ENCODE measurements at regions not wholly inside any gene's neighbourhood (a gene's known extent, or its start where the extent isn't known, plus 50 kb on each side); places are given as distances from the start of the nearest gene placed in this dataset.

DNA sequence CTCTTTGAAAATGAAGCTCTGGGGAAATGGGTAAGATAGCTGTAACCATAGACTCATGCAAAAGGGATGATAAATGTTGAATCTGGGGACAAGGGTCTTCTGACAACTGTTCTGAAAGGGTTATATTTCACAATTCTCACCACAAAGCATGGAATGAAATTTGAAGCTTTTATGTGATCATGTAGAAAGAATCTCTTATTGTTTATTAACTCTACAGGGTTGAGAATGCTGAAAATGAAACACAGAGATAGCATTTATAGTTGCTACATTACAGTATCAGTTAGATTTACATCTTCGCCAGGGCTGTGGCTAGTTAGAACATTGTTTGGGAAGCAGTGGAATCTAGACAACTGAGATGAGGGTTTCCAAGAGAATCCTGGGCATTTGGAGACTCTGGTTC is 97.4 kb upstream of the LHCGR start:
- DNase-seq (ENCODE audit: low read depth) = peak; percentile 93

DNA sequence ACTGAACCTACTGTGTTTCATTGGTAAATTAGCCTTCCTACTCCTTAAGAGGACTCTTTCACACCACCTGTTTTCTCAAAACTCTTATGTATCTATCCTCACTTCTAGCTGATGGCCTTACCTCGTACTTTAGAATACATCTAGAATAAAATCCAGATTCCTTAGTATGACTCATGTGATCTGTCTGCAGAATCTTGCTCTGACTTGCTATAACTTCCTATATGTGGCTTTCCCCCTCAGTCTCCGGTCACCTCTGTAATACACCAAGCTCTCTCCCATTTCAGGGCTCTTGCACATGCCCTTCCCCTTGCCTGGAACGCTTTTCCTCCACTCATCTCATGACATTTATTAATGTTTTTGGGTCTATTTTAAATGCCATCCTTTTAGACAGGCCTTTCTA is 95.6 kb upstream of the LHCGR start:
- DNase-seq (ENCODE audit: low read depth) = peak; percentile 23

DNA sequence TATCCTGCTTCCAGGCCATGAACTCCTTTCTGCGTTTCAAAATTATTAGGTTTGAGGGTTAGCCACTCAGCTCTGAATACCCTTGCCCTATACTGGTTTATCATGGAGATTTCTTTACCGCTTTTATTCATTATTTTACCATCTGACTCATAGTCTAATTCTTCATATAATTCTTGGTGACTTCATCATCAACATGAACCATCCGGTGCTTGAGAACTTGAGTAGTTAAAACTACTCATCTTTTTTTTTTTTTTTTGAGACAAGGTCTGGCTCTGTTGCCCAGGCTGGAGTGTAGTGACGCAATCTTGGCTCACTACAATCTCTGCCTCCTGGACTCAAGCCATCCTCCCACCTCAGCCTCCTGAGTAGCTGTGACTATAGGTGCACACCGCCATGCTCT is 94.2 kb upstream of the LHCGR start:
- peak; percentile 89 for DNase-seq (ENCODE audit: low read depth)

DNA sequence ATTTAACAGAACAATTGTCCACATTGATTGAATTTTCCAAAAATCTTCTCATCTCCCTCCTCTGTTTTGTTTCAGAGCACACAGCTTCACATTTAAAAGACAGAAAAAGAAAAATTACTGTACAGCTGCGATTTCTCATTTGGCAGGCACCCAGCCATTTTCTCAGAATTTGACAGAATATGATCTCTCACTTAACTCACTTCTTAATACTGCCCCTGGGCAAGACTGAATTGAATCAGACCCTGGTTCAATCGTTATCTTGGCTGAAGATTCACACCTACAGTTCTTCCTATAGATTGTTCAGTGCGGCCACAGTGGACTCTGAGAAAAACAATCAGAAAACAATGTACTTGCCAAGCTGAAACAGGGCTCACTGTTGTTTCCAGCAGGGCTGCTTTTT is 90.2 kb upstream of the LHCGR start:
- no peak for DNase-seq (ENCODE audit: low read depth)

- peak; percentile 96 for DNase-seq (ENCODE audit: low read depth)
Measured at GRCh38 chr2:48844417-48845155, 89.1 kb upstream of the LHCGR start.

GRCh38 chr2:48841126-48841525 is 85.6 kb upstream of the LHCGR start:
- DNase-seq (ENCODE audit: low read depth) = no peak

DNA sequence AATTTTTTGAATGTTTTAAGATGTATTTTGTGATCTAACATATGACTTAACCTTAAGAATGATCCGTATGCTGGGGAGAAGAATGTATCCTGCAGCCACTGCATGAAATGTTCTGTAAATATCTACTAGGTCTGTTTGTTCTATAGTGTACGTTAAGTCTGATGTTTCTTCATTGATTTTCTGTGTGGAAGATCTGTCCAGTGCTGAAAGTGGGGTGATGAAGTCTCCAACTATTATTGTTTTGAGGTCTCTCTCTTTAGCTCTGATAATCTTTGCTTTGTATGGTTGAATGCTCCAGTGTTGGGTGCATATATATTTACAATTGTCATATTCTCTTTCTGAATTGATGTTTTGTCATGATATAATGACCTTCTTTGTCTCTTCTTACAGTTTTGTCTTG is 82.5 kb upstream of the LHCGR start:
- no peak for DNase-seq (ENCODE audit: low read depth)

DNA sequence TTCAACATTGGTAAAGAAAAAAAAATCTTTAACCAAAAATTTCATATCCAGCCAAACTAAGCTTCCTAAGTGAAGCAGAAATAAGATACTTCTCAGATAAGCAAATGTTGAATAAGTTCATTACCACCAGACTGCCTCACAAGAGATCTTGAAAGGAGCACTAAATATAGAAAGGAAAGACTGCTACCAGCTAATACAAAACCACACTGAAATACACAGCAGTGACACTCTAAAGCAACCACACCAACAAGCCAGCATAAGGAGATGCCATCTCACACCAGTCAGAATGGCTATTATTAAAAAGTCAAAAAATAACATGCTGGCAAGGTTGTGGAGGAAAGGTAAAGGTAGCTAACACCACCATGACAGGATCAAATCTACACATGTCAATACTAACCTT is 74.0 kb upstream of the LHCGR start:
- no peak for DNase-seq (ENCODE audit: low read depth)

DNA sequence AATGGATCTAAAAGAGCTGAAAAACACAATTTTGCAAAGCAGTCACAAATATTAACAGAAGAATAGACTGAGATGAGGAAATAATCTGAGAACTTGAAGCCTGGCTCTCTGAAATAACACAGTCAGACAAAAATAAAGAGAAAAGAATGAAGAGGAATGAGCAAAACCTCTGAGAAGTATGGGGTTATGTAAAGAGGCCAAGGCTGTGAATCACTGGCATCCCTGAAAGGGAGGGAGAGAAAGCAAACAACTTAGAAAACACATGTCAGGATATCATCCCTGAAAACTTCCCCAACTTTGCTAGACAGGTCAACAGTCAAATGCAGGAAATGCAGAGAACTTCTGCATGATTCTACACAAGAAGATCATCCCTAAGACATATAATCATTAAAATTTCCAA is 73.5 kb upstream of the LHCGR start:
- DNase-seq (ENCODE audit: low read depth) = peak; percentile 75

DNA sequence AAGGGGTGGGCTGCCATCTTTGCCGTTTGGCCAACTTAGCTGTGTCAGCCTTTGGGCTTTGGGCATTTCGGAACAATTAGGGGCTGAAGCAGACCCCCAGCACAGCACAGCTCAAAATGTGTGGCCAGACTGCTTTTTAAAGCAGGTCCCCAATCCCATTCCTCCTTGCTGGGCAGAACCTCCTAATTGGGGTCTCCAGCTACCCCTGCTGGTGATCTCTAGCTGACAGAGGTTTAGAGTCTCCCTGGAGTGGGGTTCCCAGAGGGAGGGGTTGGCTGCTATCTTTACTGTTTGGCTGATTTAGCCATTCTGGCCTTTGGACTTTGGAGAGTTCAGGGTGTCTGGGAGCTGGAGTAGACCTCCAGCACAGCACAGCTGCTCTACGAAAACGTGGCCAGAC is 71.5 kb upstream of the LHCGR start:
- DNase-seq (ENCODE audit: low read depth) = no peak

DNA sequence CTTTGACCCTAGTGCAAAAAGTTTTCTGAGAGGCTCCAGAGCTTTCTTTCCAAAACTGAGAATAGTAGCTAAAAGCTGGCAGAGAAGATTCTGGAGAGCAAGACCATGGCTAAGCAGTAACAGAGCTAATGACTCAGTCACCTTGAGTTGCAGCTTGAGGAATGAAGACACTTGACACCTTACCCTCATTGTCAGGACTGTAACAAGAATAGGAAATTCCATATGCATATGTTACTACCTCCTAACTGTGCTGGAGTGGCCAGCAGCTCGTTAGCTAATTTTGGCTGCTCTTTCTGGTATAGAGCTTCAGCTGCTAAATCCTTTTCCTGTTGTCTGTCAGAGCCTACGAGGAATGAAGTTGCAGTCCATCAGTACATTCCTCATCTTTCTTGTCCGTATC is 68.6 kb upstream of the LHCGR start:
- DNase-seq (ENCODE audit: low read depth) = no peak

GRCh38 chr2:48819206-48819735 is 63.7 kb upstream of the LHCGR start:
- no peak for DNase-seq (ENCODE audit: low read depth)

DNA sequence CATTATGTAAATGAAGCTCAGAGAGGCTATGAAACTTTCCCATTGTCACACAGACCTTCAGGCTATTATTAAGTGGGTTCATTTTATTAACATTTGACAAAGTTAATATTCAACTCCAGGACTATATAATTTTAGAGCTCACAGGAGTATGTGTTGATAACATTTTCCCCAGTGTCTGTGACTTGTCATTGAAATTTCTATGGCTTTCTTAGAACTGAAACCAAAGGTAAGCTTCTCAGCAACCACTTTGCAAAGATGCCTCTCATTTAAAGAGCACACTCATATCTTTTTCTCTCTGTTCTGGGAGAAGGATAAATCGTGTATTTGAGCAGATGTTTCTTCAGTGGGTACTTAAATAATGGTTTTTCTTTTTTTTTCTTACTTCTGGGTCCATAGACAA is 61.8 kb upstream of the LHCGR start:
- DNase-seq (ENCODE audit: low read depth) = no peak

DNA sequence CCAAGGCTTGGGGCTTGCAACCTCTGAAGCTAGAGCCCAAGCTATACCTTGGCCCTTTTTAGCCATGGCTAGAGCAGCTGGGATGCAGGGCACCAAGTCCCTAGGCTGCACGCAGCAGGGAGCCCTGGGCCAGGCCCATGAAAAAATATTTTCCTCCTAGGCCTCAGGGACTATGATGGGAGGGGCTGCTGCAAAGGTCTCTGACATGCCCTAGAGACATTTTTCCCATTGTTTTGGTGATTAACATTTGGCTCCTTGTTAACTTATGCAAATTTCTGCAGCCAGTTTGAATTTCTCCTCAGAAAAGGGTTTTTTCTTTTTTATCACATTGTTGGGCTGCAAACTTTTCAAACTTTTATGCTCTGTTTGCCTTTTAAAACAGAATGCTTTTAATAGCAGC is 56.9 kb upstream of the LHCGR start:
- DNase-seq (ENCODE audit: low read depth) = no peak

DNA sequence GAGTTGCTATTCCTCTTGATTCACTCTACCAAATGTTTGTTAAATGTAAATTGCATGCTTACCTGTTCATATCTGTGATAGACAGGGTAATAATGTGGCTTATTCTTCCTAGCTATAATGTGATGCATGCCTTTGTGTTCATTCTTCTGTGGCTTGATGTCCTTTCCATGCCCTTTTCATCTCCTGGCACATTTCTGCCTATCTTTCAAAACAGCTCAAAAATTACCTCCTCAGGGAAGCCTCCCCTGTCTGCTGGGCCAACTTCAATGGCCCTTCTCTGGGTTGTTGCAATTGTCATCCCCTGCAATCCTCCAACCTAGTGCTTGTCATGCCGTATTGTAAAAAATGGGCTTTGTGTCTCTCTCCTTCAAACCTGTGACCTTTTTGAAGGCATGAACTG is 52.8 kb upstream of the LHCGR start:
- DNase-seq (ENCODE audit: low read depth) = no peak
